Aorta (tissue), 5 donors: ENCODE measurements at regions not wholly inside any gene's neighbourhood (a gene's known extent, or its start where the extent isn't known, plus 50 kb on each side); places are given as distances from the start of the nearest gene placed in this dataset.
A peak's percentile ranks its signal among the peaks of the same experiment; 100 is the strongest.
"Not testable (repeated sequence)": the region's sequence is repeated elsewhere in the genome, so short reads cannot be mapped to it uniquely, and the experiment has no call there.

Experiments
- ATAC-seq: fragments of 200-7000 bp; cut with Tn5 transposase; one replicate; pipeline ENCODE4 v1.9.1; 2022; ENCODE audit warnings: moderate library complexity; ENCODE audit not compliant: low FRiP score
- DNase-seq, 2 donors: peaks; one replicate each; pipeline ENCODE4 v3.0.0-alpha.2; 2020
- H3K27ac ChIP-seq, 2 donors: one replicate each; pipeline ENCODE4 v1.5.1; 2013; ENCODE audit warnings: low read length in 2 of 2, mild to moderate bottlenecking in 2 of 2, moderate library complexity in 2 of 2, control low read depth in 1 of 2, inconsistent platforms in 1 of 2, low read depth in 1 of 2
- H3K27me3 ChIP-seq, 2 donors: one replicate each; pipeline ENCODE4 v1.6.1; 2013; ENCODE audit warnings: control low read depth in 1 of 2, low read length in 1 of 2, mild to moderate bottlenecking in 1 of 2, moderate library complexity in 1 of 2; ENCODE audit not compliant: insufficient read depth in 2 of 2, control insufficient read depth in 1 of 2
- H3K36me3 ChIP-seq, 2 donors: one replicate each; pipeline ENCODE4 v1.6.1; 2013; ENCODE audit warnings: control low read depth in 1 of 2, low read length in 1 of 2, mild to moderate bottlenecking in 1 of 2; ENCODE audit not compliant: insufficient read depth in 2 of 2, control insufficient read depth in 1 of 2
- H3K4me1 ChIP-seq, 2 donors: one replicate each; pipeline ENCODE4 v1.6.1; 2013; ENCODE audit warnings: low read length in 2 of 2, control low read depth in 1 of 2, mild to moderate bottlenecking in 1 of 2, moderate library complexity in 1 of 2; ENCODE audit not compliant: insufficient read depth in 2 of 2, control insufficient read depth in 1 of 2
- H3K4me3 ChIP-seq, 2 donors: one replicate each; pipeline ENCODE4 v1.5.1; 2013; ENCODE audit warnings: low read length in 2 of 2, control low read depth in 1 of 2, mild to moderate bottlenecking in 1 of 2
- H3K9me3 ChIP-seq: one replicate; pipeline ENCODE4 v1.6.1; 2013; ENCODE audit warnings: mild to moderate bottlenecking, low read length; ENCODE audit not compliant: control insufficient read depth
- WGBS, 2 donors: extraction: QIAGEN DNeasy Blood & Tissue Kit; methylation state at CpG; one replicate each; pipeline ENCODE4 v1.1.7; 2013; 5-methylcytosine and 5-hydroxymethylcytosine counted together
- intact Hi-C, 2 donors: fragments of 100-400 bp; cut with DNase I; formaldehyde crosslinking; loops; one replicate each; pipeline versions ENCODE4 v1.14.2 to v1.15.0; 2022
- donor health status: healthy with polysubstance abuse.
- donor health status: Bipolar disorder and iron deficiency.
- donor health status: DM: no; HTN: no; CAD: no.
- donor health status: DM: no; HTN: no; CAD: no.
- donor health status: DM: yes; HTN: yes; CAD: no.

GRCh38 chr4:67381406-67381804, 163.9 kb downstream of the CENPC start:
- H3K36me3 ChIP-seq, H3K4me3 ChIP-seq, H3K27me3 ChIP-seq, H3K27ac ChIP-seq, H3K4me1 ChIP-seq, intact Hi-C loops, H3K9me3 ChIP-seq, ATAC-seq: not testable (repeated sequence)
- peak in 1 of 2 donors; percentile 57 for DNase-seq
- 93 to 96% methylated on average over 19 of the region's 19 CpGs for WGBS, 2 donors

- ATAC-seq, H3K27me3 ChIP-seq, H3K36me3 ChIP-seq, H3K9me3 ChIP-seq, H3K4me3 ChIP-seq, H3K27ac ChIP-seq, intact Hi-C loops, H3K4me1 ChIP-seq: not testable (repeated sequence)
- peak in 1 of 2 donors; percentile 62 for DNase-seq
- WGBS, 2 donors = 89 to 91% methylated on average over 34 of the region's 34 CpGs
Measured at GRCh38 chr4:67380702-67381405, 164.4 kb downstream of the CENPC start.

- Histone ChIP-seq H3K4me3 (no peak overlapping the region), H3K27ac (no peak overlapping the region), H3K27me3 (no peaks in the 10 kb centered on the region), H3K9me3 (peaks cover 2% of the 10 kb centered on the region), H3K4me1 (no peaks in the 10 kb centered on the region), H3K36me3 (no peaks in the 10 kb centered on the region)
- no peak for ATAC-seq
- intact Hi-C loops = no loop called here
- 92 to 93% methylated on average over 16 of the region's 16 CpGs for WGBS, 2 donors
- DNase-seq = no peak
Measured at GRCh38 chr4:67380154-67380553, 165.1 kb downstream of the CENPC start.

DNA sequence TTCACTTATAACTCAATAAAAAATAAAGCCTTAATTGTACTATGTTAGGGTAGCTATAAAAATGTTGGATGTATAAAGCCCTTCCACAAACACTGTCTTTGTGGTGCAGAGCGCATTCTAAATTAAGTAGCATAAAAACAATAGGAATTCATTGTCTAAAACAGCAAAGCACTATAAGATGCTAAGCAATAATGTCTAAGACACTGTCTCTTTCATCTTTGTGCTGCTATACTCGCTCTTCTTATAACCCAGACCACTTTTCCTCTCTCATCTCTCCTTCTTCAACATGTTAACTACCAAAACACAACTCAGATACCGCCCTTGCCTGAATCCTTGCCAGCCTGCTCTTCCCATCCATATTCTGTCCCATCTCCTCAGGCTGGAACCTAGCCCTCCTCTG, 170.0 kb downstream of the CENPC start:
- WGBS, 2 donors = 80 to 85% methylated on average over 3 of the region's 3 CpGs
- Histone ChIP-seq H3K9me3 (no peaks in the 10 kb centered on the region), H3K27ac (no peak overlapping the region), H3K36me3 (no peaks in the 10 kb centered on the region), H3K27me3 (no peaks in the 10 kb centered on the region), H3K4me1 (no peaks in the 10 kb centered on the region), H3K4me3 (no peak overlapping the region)
- intact Hi-C loops = no loop called here
- ATAC-seq = no peak
- DNase-seq = no peak

- H3K4me3 ChIP-seq = no peak overlapping the region
- H3K27me3 ChIP-seq = no peaks in the 10 kb centered on the region
- 37 to 43% methylated on average over 2 of the region's 2 CpGs for WGBS, 2 donors
- H3K4me1 ChIP-seq = no peaks in the 10 kb centered on the region
- intact Hi-C loops = no loop called here
- H3K36me3 ChIP-seq = no peaks in the 10 kb centered on the region
- DNase-seq (no peak), ATAC-seq (no peak)
- H3K27ac ChIP-seq = no peak overlapping the region
- H3K9me3 ChIP-seq = no peaks in the 10 kb centered on the region
Measured at GRCh38 chr4:67371615-67372014, 173.7 kb downstream of the CENPC start.

GRCh38 chr4:67366311-67366861, 178.9 kb downstream of the CENPC start:
- Histone ChIP-seq H3K27me3 (no peaks in the 10 kb centered on the region), H3K36me3 (no peaks in the 10 kb centered on the region), H3K4me3 (no peak overlapping the region), H3K27ac (no peak overlapping the region), H3K4me1 (no peaks in the 10 kb centered on the region), H3K9me3 (peaks cover 2% of the 10 kb centered on the region)
- WGBS, 2 donors = 68 to 80% methylated on average over 3 of the region's 3 CpGs
- DNase-seq (no peak), ATAC-seq (no peak)
- intact Hi-C loops = no loop called here

DNA sequence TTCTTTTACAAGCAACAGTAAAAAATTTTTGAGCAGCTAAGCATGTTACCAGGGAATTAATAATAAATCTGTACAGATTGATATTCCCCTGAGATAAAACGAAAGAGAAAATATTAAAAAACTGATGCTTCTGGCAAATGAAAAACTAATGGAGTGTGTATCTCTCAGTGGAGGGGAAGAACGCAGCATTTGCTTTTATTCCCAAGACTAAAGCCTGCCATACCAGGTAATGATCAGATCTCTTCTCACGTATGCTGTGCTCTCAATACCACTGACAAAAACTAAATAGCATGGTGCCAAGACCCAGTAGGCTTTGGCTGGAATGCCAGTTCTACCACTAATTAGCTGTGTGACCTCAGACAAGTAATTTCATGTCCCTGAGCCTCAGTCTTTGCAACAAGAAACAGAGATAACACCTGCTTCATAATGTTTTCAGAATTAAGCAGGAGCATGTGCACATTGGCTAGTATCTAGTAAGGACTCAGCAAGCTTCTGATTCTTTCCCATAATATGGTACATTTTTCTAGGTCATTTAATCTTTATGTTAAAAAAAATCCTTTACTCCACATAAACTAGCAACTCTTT, 179.6 kb downstream of the CENPC start:
- H3K27me3 ChIP-seq = no peaks in the 10 kb centered on the region
- ATAC-seq (no peak), DNase-seq (no peak)
- 59 to 65% methylated on average over 3 of the region's 3 CpGs for WGBS, 2 donors
- no peak overlapping the region for H3K27ac ChIP-seq
- H3K9me3 ChIP-seq = peaks cover 2% of the 10 kb centered on the region
- no peaks in the 10 kb centered on the region for H3K4me1 ChIP-seq
- no peak overlapping the region for H3K4me3 ChIP-seq
- intact Hi-C loops = no loop called here
- no peaks in the 10 kb centered on the region for H3K36me3 ChIP-seq

DNA sequence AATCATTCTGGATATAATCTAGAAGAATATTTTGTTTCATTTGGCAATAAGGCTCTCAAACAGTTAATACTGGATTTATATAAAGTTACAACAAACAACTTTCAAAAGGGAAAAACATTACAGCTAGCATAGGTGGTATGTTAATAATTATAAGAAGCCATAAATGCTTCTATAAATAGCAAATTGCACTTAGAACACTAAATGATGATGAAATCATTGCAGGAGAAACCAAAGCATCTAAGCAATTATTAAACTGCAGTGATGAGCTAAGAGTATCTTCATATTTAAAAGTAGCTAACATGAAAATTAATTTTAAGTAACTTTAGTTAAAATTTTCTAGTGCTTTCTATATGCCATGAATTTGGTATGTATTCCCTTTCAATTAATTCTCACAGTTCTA, 189.5 kb downstream of the CENPC start:
- Histone ChIP-seq H3K4me3 (no peak overlapping the region), H3K27ac (no peak overlapping the region), H3K27me3 (no peaks in the 10 kb centered on the region), H3K4me1 (no peaks in the 10 kb centered on the region), H3K36me3 (no peaks in the 10 kb centered on the region), H3K9me3 (no peaks in the 10 kb centered on the region)
- ATAC-seq (no peak), DNase-seq (no peak)
- intact Hi-C loops = no loop called here

- DNase-seq = no peak
- H3K4me3 ChIP-seq = no peak overlapping the region
- H3K27ac ChIP-seq = no peak overlapping the region
- H3K36me3 ChIP-seq = no peaks in the 10 kb centered on the region
- no peaks in the 10 kb centered on the region for H3K9me3 ChIP-seq
- intact Hi-C loops = no loop called here
- no peaks in the 10 kb centered on the region for H3K4me1 ChIP-seq
- no peak for ATAC-seq
- no peaks in the 10 kb centered on the region for H3K27me3 ChIP-seq
Measured at GRCh38 chr4:67346654-67347053, 198.6 kb downstream of the CENPC start.
